Renal cortex interstitium (tissue), 11 donors: ENCODE measurements at regions not wholly inside any gene's neighbourhood (a gene's known extent, or its start where the extent isn't known, plus 50 kb on each side); places are given as distances from the start of the nearest gene placed in this dataset.
"Not testable (repeated sequence)": the region's sequence is repeated elsewhere in the genome, so short reads cannot be mapped to it uniquely, and the experiment has no call there.

Experiments used
- DNase-seq, 11 donors: peaks; one replicate each; pipeline ENCODE4 v3.0.0-alpha.2; 2013; ENCODE audit warnings: low read depth in 9 of 11, low spot score in 4 of 11; ENCODE audit errors: extremely low read depth in 1 of 11

- DNase-seq: not testable (repeated sequence)
Measured at GRCh38 chr5:134471858-134472449, 53.5 kb upstream of the JADE2 start.

- DNase-seq: no peak
Measured at GRCh38 chr5:134468921-134469400, 56.5 kb upstream of the JADE2 start.

- no peak for DNase-seq
Measured at GRCh38 chr5:134467231-134467630, 55.5 kb upstream of the CDKN2AIPNL start.

- DNase-seq: peak in 5 of 11 donors; percentile 27 to 61 (median 36)
Measured at GRCh38 chr5:134466241-134467069, 54.8 kb upstream of the CDKN2AIPNL start.

GRCh38 chr5:134465816-134466240, 54.1 kb upstream of the CDKN2AIPNL start:
- peak in 9 of 11 donors; percentile 27 to 66 (median 43) for DNase-seq

GRCh38 chr5:134464988-134465815, 53.5 kb upstream of the CDKN2AIPNL start:
- no peak for DNase-seq

GRCh38 chr5:134463991-134464760, 52.5 kb upstream of the CDKN2AIPNL start:
- no peak for DNase-seq

- DNase-seq: no peak
Measured at GRCh38 chr5:134463176-134463720, 51.6 kb upstream of the CDKN2AIPNL start.

- DNase-seq: no peak
Measured at GRCh38 chr5:134462761-134463160, 51.1 kb upstream of the CDKN2AIPNL start.

GRCh38 chr5:134462047-134462575, 50.4 kb upstream of the CDKN2AIPNL start:
- DNase-seq: no peak
